ENCODE measurements at regions not wholly inside any gene's neighbourhood (a gene's known extent, or its start where the extent isn't known, plus 50 kb on each side); places are given as distances from the start of the nearest gene placed in this dataset.

DNA sequence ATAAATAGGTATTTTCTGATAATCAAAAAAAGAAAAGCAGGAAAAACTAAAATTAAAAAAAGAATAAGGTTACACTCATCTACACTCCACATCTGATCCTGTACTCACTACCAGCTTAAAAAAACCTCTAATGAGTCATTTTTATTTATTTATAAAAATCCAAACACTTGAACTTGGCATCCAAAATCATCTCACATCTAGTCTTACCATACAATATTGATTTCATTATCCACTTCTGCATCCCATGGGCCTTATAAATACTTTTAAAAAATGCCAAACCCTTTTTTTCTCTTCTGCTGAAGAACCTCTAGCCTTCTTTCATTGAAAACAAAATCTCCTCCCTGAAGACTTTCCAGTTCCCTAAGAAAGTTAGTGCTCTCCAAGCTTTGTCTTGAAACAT is 109.7 kb downstream of the TMTC3 start:
- DNase-seq (no peak), ATAC-seq (no peak)
- intact Hi-C loops (cut with DNase I, micrococcal nuclease): no loop called here

GRCh38 chr12:88253371-88253978 is 111.4 kb downstream of the TMTC3 start:
- ATAC-seq (no peak), DNase-seq (no peak)
- intact Hi-C loops (cut with DNase I, micrococcal nuclease): no loop called here

DNA sequence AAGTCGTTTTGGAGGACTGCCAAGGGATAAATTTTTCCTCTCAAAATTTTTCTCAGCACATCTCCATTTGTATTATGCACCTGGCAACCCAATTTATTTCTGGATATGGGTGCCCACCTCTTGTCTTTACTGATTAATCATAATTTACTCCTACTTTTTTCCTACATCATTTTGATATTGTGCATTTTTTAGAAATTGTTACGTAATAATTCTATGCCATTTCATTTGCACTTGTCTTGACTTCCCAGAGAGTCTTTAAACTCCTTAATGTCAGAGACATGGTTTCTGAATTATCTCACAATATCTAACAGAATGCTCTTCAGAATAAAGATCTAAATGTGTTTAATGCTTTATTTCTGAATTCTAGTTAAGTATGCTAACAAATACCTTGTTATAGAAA is 113.1 kb downstream of the TMTC3 start:
- intact Hi-C loops (cut with DNase I, micrococcal nuclease): no loop called here
- ATAC-seq: no peak
- DNase-seq: no peak

DNA sequence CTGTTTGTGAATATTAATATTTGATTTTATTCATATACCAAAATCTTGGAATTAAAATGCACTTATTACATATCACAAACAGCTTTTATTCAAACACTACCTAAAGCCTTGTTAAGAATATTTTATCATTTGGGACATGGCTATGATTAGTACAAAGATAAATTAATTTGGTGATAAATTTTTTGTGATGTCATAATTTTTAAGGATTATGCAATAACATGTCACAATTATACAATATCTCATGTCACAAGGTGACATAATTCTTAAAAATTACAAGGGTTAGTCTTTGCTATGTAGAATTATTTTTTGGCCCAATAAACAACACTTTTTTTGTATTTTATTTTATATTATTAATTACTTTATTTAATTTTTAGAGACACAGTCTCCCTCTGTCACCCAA is 113.7 kb downstream of the TMTC3 start:
- ATAC-seq (no peak), DNase-seq (no peak)
- intact Hi-C loops (cut with DNase I, micrococcal nuclease): no loop called here

- intact Hi-C loops (cut with DNase I, micrococcal nuclease): no loop called here
Observed at GRCh38 chr12:88258396-88258795, 116.3 kb downstream of the TMTC3 start.

GRCh38 chr12:88266806-88267360 is 124.8 kb downstream of the TMTC3 start:
- intact Hi-C loops (cut with DNase I, micrococcal nuclease): no loop called here
- DNase-seq (no peak), ATAC-seq (no peak)

More at GRCh38 chr12:88258396-88258795, 116.3 kb downstream of the TMTC3 start:
- DNase-seq (no peak), ATAC-seq (no peak)

DNA sequence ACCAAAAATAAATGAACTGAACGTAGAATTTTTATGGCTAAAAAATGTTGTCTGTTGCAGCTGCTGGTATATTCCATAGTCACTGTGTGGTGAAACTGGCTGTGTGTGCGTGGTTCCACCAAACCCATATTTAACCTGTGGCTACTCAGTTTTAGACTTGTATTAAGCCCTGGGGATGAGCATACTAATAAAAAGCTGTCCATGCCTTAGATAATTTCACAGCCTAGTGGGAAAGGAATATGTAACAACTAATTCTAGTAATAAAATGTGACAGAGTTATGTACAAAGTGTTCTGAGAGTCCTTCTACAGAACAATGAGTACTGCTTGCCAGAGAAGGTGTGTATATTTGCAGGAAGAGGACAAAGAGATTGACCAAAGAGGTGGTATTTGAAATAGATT is 125.5 kb downstream of the TMTC3 start:
- intact Hi-C loops (cut with DNase I, micrococcal nuclease): no loop called here

DNA sequence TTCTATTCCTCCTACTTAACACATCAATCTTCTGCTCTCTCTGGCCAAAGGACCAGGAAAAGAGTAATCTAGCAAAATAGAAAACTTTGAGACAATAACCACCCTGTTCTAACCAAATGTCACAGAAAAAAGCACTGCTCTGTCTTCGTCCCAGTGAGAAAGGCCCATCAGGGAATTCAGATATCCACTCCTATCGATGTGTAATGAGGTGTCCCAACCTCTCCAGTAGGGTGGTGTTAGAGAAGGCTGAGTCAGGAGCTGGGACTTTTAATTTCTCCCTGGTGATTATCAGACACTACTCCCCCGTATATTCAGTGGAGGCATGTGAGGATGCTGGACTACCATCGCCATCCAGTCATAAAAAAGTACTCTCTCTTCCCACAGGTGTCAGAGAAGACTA is 130.3 kb downstream of the TMTC3 start:
- ATAC-seq: no peak
- intact Hi-C loops (cut with DNase I, micrococcal nuclease): no loop called here
- no peak for DNase-seq

More for the DNA sequence above, 125.5 kb downstream of the TMTC3 start:
- DNase-seq (no peak), ATAC-seq (no peak)

- ATAC-seq: no peak
- no peak for DNase-seq
- intact Hi-C loops (cut with DNase I, micrococcal nuclease): no loop called here
Observed at GRCh38 chr12:88273450-88273849, 131.3 kb downstream of the TMTC3 start.

DNA sequence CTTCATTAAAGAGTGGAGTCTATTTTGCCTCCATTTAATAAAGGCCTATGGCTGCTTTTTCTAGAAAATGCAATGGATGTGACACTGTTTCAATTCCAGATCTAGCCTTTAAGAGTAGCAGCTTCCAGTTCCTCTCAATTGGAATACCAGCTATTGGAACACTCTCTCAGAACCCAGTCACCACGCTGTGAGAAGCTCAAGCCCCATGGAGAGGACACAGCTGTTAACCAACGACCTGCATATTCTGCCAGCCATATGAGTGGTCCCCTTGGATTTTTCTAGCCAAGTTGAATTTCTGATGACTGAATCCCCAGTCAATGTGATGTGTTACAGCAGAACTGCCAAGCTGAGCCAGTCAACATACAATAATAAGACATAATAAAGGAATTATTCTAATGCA is 131.8 kb downstream of the TMTC3 start:
- intact Hi-C loops (cut with DNase I, micrococcal nuclease): no loop called here
- no peak for DNase-seq
- no peak for ATAC-seq

GRCh38 chr12:88291498-88292131 is 149.5 kb downstream of the TMTC3 start:
- DNase-seq: no peak
- no peak for ATAC-seq
- intact Hi-C loops (cut with DNase I, micrococcal nuclease): no loop called here

GRCh38 chr12:88298014-88298682 is 156.0 kb downstream of the TMTC3 start:
- DNase-seq (no peak), ATAC-seq (no peak)
- intact Hi-C loops (cut with DNase I, micrococcal nuclease): no loop called here

GRCh38 chr12:88298761-88299242 is 156.7 kb downstream of the TMTC3 start:
- intact Hi-C loops (cut with DNase I, micrococcal nuclease): no loop called here
- DNase-seq (no peak), ATAC-seq (no peak)

DNA sequence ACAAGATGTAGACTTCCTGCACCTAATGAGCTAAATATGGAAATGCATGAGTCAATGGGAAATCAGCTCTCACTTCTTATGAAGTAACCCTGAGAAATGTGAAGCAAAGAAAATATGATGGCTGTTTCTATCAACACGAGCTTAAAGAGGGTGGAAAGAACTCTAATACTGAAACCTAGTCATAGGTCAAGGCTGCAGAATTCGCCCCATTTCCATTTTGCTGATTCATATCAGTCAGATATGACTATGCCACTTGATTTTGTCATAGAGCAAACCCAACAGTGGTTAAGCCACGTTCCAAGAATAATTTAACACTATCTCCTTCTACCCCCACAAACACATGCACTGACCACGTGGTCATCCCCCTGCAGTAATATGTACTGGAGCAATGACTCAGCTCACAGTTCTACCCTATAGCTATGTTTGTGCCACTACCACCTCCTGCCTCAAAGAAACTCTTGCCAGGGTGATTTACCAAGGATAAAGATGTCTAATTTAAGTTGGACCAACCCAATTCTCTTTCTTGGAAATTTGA is 157.5 kb downstream of the TMTC3 start:
- no peak for DNase-seq

DNA sequence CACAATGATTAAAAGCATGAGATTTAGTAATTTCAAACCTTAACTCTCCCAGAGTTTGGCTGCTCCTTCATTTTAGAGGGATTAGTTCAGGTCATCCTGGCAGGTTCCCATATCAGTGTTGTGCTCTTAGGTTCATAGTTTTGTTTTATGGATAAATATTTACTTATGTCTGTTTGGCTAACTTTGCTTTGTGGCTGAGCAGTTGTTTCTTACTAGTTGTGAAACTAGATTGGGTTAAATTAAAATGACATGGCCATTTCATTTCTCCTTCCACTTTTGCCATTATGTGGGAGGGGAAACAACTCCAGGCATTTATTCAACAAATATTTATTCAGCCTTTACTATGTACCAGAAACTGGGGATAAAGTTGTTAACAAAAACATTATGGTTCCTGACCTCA is 158.8 kb downstream of the TMTC3 start:
- intact Hi-C loops (cut with DNase I, micrococcal nuclease): no loop called here
- ATAC-seq (no peak), DNase-seq (no peak)

More for the DNA sequence above, 157.5 kb downstream of the TMTC3 start:
- no peak for ATAC-seq
- intact Hi-C loops (cut with DNase I, micrococcal nuclease): no loop called here

DNA sequence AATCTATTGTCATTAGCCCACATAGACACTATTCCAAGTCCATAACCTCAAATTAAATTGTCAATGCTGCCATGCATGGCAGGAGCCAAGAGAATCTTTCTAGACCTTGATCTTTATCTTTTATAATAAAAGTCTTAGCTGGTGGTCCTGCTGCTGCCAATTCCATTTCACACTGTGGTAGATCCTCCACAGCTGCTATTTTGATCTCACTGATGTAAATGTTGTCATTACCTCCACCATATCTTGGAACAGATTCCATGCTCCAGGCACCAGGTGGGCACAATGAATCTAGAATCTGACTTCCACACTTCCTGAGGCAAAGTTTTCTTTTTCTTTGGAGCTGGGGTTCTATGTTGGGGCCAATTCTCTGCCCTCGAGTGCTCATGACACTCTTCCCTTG is 161.2 kb downstream of the TMTC3 start:
- intact Hi-C loops (cut with DNase I, micrococcal nuclease): no loop called here
- DNase-seq (no peak), ATAC-seq (no peak)

DNA sequence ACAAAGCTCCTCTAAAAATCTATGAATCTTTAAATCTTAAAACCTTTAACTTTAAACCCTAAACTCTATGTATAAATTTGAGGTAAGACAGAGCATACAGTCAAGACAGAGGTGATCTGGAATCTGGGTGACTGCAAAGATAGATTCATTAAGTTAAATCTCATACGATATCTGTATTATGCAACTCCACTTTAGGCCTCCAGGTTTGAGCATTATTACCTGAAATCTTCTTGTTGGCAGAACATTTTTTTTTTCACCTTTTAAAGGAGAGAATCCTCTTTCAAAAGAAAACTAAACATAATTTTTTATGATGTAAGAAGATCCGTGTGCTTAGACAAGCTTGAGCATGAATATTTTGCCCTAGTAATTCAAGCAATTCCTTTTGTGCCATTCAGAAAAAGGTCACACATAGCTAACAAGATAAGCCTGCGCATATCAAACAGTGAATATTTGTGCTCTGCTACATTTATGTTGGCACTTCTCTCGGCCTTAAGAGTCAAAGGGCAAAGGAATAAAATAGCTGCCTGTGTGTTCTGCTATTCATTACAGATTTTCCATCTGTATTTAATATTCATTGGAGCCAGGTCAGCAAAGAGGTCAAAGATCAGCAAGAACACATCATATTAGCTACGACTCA is 163.3 kb downstream of the TMTC3 start:
- no peak for DNase-seq
- intact Hi-C loops (cut with DNase I, micrococcal nuclease): no loop called here

GRCh38 chr12:88306471-88307069 is 164.5 kb downstream of the TMTC3 start:
- no peak for DNase-seq
- intact Hi-C loops (cut with DNase I, micrococcal nuclease): no loop called here
- ATAC-seq: no peak

More for the DNA sequence above, 163.3 kb downstream of the TMTC3 start:
- ATAC-seq: no peak

- ATAC-seq: no peak
- DNase-seq: no peak
- intact Hi-C loops (cut with DNase I, micrococcal nuclease): no loop called here
Observed at GRCh38 chr12:88307961-88308360, 165.9 kb downstream of the TMTC3 start.

All from left colon (tissue), 2 donors.